ENCODE measurements at regions not wholly inside any gene's neighbourhood (a gene's known extent, or its start where the extent isn't known, plus 50 kb on each side); places are given as distances from the start of the nearest gene placed in this dataset.

DNA sequence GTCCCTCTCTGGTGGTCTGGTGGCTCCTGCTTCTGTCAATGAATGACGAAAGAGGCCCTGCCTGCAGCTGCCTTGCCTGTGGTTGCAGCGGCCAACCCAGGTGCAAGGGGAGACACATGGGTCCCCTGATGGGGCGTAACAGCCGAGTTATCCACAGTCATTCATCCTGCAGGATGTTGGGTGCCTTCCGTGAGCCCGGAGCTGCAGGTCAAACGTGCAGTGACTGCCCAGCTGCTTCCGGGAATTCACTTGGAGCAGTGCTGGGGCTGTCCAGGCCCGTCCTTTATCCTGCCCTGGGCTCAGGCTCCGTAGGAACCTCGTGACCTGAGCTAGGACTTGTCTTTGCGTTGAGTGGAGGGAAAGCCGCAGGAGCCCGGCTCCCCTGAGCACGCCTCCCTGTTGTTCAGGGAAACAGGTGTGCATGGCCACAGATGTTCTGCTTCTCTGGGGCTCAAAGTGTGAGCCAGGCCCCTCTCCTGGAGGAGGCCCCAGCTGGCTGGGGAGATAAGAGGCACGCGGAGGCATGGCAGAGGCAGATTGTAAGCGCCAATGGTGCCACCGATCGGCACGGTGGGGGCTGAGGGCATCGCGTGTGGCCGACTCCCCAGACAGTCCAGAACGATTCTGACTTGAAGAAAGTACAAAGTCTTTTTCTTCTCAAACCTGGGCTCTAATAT is 635.4 kb downstream of the BRD1 start:
- TF ChIP-seq TOX (CRISPR knock-in tag; IDR thresholded peaks at IDR 0.05; ENCODE audit: borderline replicate concordance) (no peak), ESRRG (CRISPR knock-in tag; IDR thresholded peaks at IDR 0.05) (no peak), ZNF70 (CRISPR knock-in tag; IDR thresholded peaks at IDR 0.05) (no peak)
- TF ChIP-seq, protein P1, sequence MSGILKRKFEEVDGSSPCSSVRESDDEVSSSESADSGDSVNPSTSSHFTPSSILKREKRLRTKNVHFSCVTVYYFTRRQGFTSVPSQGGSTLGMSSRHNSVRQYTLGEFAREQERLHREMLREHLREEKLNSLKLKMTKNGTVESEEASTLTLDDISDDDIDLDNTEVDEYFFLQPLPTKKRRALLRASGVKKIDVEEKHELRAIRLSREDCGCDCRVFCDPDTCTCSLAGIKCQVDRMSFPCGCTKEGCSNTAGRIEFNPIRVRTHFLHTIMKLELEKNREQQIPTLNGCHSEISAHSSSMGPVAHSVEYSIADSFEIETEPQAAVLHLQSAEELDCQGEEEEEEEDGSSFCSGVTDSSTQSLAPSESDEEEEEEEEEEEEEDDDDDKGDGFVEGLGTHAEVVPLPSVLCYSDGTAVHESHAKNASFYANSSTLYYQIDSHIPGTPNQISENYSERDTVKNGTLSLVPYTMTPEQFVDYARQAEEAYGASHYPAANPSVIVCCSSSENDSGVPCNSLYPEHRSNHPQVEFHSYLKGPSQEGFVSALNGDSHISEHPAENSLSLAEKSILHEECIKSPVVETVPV (CRISPR knock-in tag; IDR thresholded peaks at IDR 0.05) = no peak
- TF ChIP-seq, protein P2, sequence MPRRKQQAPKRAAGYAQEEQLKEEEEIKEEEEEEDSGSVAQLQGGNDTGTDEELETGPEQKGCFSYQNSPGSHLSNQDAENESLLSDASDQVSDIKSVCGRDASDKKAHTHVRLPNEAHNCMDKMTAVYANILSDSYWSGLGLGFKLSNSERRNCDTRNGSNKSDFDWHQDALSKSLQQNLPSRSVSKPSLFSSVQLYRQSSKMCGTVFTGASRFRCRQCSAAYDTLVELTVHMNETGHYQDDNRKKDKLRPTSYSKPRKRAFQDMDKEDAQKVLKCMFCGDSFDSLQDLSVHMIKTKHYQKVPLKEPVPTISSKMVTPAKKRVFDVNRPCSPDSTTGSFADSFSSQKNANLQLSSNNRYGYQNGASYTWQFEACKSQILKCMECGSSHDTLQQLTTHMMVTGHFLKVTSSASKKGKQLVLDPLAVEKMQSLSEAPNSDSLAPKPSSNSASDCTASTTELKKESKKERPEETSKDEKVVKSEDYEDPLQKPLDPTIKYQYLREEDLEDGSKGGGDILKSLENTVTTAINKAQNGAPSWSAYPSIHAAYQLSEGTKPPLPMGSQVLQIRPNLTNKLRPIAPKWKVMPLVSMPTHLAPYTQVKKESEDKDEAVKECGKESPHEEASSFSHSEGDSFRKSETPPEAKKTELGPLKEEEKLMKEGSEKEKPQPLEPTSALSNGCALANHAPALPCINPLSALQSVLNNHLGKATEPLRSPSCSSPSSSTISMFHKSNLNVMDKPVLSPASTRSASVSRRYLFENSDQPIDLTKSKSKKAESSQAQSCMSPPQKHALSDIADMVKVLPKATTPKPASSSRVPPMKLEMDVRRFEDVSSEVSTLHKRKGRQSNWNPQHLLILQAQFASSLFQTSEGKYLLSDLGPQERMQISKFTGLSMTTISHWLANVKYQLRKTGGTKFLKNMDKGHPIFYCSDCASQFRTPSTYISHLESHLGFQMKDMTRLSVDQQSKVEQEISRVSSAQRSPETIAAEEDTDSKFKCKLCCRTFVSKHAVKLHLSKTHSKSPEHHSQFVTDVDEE (CRISPR knock-in tag; IDR thresholded peaks at IDR 0.05) = no peak
- TF ChIP-seq, protein P3, sequence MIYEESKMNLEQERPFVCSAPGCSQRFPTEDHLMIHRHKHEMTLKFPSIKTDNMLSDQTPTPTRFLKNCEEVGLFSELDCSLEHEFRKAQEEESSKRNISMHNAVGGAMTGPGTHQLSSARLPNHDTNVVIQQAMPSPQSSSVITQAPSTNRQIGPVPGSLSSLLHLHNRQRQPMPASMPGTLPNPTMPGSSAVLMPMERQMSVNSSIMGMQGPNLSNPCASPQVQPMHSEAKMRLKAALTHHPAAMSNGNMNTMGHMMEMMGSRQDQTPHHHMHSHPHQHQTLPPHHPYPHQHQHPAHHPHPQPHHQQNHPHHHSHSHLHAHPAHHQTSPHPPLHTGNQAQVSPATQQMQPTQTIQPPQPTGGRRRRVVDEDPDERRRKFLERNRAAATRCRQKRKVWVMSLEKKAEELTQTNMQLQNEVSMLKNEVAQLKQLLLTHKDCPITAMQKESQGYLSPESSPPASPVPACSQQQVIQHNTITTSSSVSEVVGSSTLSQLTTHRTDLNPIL (CRISPR knock-in tag; IDR thresholded peaks at IDR 0.05; ENCODE audit: low read depth) = no peak
- ATAC-seq = no peak

DNA sequence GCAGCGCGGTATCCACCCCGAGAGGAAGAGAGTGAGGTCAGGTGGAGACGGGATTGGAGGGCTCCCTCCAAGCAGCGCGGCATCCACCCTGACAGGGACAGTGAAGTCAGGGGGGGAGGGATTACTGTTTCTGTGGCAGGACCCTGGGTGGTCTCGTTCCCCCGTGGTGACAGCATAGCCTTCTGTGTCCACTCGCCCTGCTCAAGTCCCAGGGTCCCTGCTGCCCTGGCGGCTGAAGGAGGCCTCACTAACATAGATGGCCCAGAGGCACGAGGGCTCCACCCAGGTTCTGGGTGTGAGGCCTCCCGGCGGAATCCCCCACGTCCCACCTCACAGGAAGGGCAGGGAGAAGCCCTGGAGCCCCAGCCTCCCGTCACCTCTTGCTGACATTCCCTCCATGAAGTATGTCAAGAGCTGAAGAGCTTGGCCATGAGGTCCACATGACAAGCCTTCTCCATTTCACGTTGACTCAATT is 636.1 kb downstream of the BRD1 start:
- TF ChIP-seq, protein P4, sequence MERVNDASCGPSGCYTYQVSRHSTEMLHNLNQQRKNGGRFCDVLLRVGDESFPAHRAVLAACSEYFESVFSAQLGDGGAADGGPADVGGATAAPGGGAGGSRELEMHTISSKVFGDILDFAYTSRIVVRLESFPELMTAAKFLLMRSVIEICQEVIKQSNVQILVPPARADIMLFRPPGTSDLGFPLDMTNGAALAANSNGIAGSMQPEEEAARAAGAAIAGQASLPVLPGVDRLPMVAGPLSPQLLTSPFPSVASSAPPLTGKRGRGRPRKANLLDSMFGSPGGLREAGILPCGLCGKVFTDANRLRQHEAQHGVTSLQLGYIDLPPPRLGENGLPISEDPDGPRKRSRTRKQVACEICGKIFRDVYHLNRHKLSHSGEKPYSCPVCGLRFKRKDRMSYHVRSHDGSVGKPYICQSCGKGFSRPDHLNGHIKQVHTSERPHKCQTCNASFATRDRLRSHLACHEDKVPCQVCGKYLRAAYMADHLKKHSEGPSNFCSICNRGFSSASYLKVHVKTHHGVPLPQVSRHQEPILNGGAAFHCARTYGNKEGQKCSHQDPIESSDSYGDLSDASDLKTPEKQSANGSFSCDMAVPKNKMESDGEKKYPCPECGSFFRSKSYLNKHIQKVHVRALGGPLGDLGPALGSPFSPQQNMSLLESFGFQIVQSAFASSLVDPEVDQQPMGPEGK (CRISPR knock-in tag; IDR thresholded peaks at IDR 0.05; ENCODE audit: borderline replicate concordance) = no peak
- TF ChIP-seq, protein P3 (CRISPR knock-in tag; IDR thresholded peaks at IDR 0.05; ENCODE audit: low read depth) = no peak
- TF ChIP-seq ESRRG (CRISPR knock-in tag; IDR thresholded peaks at IDR 0.05) = no peak
- no peak for TF ChIP-seq CSDC2 (CRISPR knock-in tag; IDR thresholded peaks at IDR 0.05)
- TF ChIP-seq ZC3H10 (CRISPR knock-in tag; IDR thresholded peaks at IDR 0.05) = no peak
- TF ChIP-seq ZNF8 (CRISPR knock-in tag; IDR thresholded peaks at IDR 0.05) = no peak
- no peak for TF ChIP-seq ISL1 (CRISPR knock-in tag; IDR thresholded peaks at IDR 0.05)
- no peak for TF ChIP-seq ZNF565 (CRISPR knock-in tag; conservative IDR thresholded peaks at IDR 0.05; ENCODE audit: low read depth)
- no peak for TF ChIP-seq BACH2 (CRISPR knock-in tag; IDR thresholded peaks at IDR 0.05; ENCODE audit: borderline replicate concordance)
- no peak for TF ChIP-seq ZFP3 (CRISPR knock-in tag; IDR thresholded peaks at IDR 0.05)
- TF ChIP-seq TOX (CRISPR knock-in tag; IDR thresholded peaks at IDR 0.05; ENCODE audit: borderline replicate concordance) = no peak
- TF ChIP-seq, protein P2 (CRISPR knock-in tag; IDR thresholded peaks at IDR 0.05) = no peak
- TF ChIP-seq ZFP30 (CRISPR knock-in tag; IDR thresholded peaks at IDR 0.05) = no peak
- TF ChIP-seq, protein P1 (CRISPR knock-in tag; IDR thresholded peaks at IDR 0.05) = no peak
- no peak for TF ChIP-seq GLIS3 (CRISPR knock-in tag; IDR thresholded peaks at IDR 0.05)
- TF ChIP-seq ZNF70 (CRISPR knock-in tag; IDR thresholded peaks at IDR 0.05) = no peak
- ATAC-seq = no peak

Data from SK-N-SH treated with all-trans-retinoic acid at 6 μM for 48 hours (cell line).